ENCODE measurements at regions not wholly inside any gene's neighbourhood (a gene's known extent, or its start where the extent isn't known, plus 50 kb on each side); places are given as distances from the start of the nearest gene placed in this dataset.

DNA sequence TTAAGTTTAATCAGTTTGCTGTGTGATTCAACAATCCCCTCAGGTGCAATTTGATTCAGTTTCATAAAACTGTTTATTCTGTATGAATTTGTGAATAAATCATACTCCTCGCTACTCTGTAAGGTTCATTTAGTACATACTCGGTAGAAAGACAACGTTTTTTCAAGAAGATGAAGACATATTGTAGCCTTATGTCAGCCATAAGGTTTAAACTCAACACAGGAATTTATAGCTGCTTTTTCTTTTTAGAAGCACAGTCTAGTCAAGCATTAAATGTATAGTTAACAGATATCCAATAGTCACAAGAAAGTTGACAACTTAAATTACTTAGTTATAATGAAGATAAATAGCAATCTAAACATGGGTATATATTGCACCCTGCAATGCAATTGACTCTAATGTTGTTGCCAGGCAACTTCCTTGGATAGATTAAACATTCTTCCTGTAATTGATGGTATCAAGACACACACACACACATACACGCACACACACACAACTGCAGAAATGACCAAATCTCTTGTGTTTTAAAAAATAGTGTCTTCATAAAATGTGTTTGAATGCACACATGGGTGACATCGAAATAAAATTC, 151.5 kb upstream of the MGAT4C start:
- TF ChIP-seq ZNF384 (IDR thresholded peaks at IDR 0.05) (no peak), ARNT (IDR thresholded peaks at IDR 0.05) (no peak), PKNOX1 (IDR thresholded peaks at IDR 0.05) (no peak), BHLHE40 (IDR thresholded peaks at IDR 0.05; ENCODE audit: borderline replicate concordance) (no peak), FOXK2 (IDR thresholded peaks at IDR 0.05) (no peak), L3MBTL2 (conservative IDR thresholded peaks at IDR 0.05) (no peak)

Data from HEK293T (cell line).